MM.1S (cell line): ENCODE measurements at regions not wholly inside any gene's neighbourhood (a gene's known extent, or its start where the extent isn't known, plus 50 kb on each side); places are given as distances from the start of the nearest gene placed in this dataset.

Experiments
- DNase-seq: peaks from one replicate; pipeline ENCODE4 v3.0.0-alpha.2; 2015
- H2AFZ ChIP-seq: fragments of 300-600 bp; sonication (generic); 2 replicates; pipeline ENCODE4 v1.6.0; 2016; ENCODE audit warnings: antibody characterized with exemption, low read length
- H3F3A ChIP-seq: fragments of 300-600 bp; sonication (generic); 2 replicates; pipeline ENCODE4 v1.6.1; 2016; ENCODE audit warnings: mild to moderate bottlenecking, antibody characterized with exemption, low read length, moderate library complexity, mixed read lengths; ENCODE audit not compliant: insufficient read depth
- H3K27ac ChIP-seq: fragments of 300-600 bp; sonication (generic); 2 replicates; pipeline ENCODE4 v1.5.1; 2016; ENCODE audit warnings: mild to moderate bottlenecking, low read length
- H3K27me3 ChIP-seq: fragments of 300-600 bp; sonication (generic); replicated peaks from 2 replicates; pipeline ENCODE4 v1.6.0; 2016; ENCODE audit warnings: low read length; ENCODE audit not compliant: insufficient read depth
- H3K36me3 ChIP-seq: fragments of 300-600 bp; sonication (generic); replicated peaks from 2 replicates; pipeline ENCODE4 v1.6.1; 2016; ENCODE audit warnings: mild to moderate bottlenecking, low read length, mixed read lengths; ENCODE audit not compliant: insufficient read depth
- H3K4me1 ChIP-seq: fragments of 300-600 bp; sonication (generic); 2 replicates; pipeline ENCODE4 v1.6.1; 2016; ENCODE audit warnings: low read length, mixed read lengths
- H3K4me2 ChIP-seq: fragments of 300-600 bp; sonication (generic); 2 replicates; pipeline ENCODE4 v1.6.0; 2016; ENCODE audit warnings: low read depth, low read length
- H3K4me3 ChIP-seq: fragments of 300-600 bp; sonication (generic); 2 replicates; pipeline ENCODE4 v1.5.1; 2016; ENCODE audit warnings: low read length, mixed read lengths
- H3K79me2 ChIP-seq: fragments of 300-600 bp; sonication (generic); 2 replicates; pipeline ENCODE4 v1.6.1; 2016; ENCODE audit warnings: mixed run types, low read length, mixed read lengths
- H3K9ac ChIP-seq: fragments of 300-600 bp; sonication (generic); 2 replicates; pipeline ENCODE4 v1.6.1; 2016; ENCODE audit warnings: low read length, mixed read lengths
- H3K9me2 ChIP-seq: fragments of 300-600 bp; sonication (generic); replicated peaks from 2 replicates; pipeline ENCODE4 v1.6.1; 2016; ENCODE audit warnings: mild to moderate bottlenecking, low read length, mixed read lengths; ENCODE audit not compliant: insufficient read depth
- H3K9me3 ChIP-seq: fragments of 300-600 bp; sonication (generic); replicated peaks from 2 replicates; pipeline ENCODE4 v1.6.1; 2016; ENCODE audit warnings: mild to moderate bottlenecking, low read length, mixed read lengths; ENCODE audit not compliant: insufficient read depth
- H4K20me1 ChIP-seq: fragments of 300-600 bp; sonication (generic); 2 replicates; pipeline ENCODE4 v1.6.1; 2016; ENCODE audit warnings: mild to moderate bottlenecking, low read length, moderate library complexity, mixed read lengths; ENCODE audit not compliant: insufficient read depth
- EZH2 ChIP-seq: fragments of 300-600 bp; sonication (generic); optimal IDR thresholded peaks from 2 replicates; pipeline ENCODE3; 2017; ENCODE audit warnings: low read depth, mild to moderate bottlenecking, antibody characterized with exemption, low read length, mixed read lengths
- EZH2phosphoT487 ChIP-seq: fragments of 300-600 bp; sonication (generic); IDR thresholded peaks from 2 replicates; pipeline ENCODE4 v1.6.1; 2018; ENCODE audit warnings: antibody characterized with exemption, low read length
- TF ChIP-seq, protein P1 (sequence below): fragments of 300-600 bp; sonication (generic); IDR thresholded peaks from 2 replicates; pipeline ENCODE4 v1.5.1; 2016; ENCODE audit warnings: antibody characterized with exemption, low read length, mixed read lengths

DNA sequence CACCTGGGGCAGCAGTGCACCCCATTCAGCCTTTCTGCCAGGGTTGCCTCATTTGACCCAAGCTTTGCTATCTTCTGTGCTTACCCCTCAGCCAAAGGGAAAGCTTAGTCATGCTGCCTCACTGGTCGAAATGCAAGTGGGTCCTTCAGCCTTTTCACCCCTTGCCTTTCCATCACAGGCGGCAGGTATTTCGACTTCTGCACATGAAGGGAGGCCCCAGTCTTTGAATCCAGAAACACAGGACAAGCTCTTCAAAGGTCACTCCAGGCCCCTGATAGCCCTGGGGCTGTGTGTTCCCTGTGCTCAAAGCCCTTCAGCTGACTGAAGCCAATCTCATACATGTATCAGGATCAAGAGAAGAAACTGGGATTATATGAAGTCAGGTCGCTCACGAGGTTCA lies 129.7 kb downstream of the SNX19 start:
- TF ChIP-seq EZH2 (no peak), EZH2phosphoT487 (no peak)
- TF ChIP-seq, protein P1, sequence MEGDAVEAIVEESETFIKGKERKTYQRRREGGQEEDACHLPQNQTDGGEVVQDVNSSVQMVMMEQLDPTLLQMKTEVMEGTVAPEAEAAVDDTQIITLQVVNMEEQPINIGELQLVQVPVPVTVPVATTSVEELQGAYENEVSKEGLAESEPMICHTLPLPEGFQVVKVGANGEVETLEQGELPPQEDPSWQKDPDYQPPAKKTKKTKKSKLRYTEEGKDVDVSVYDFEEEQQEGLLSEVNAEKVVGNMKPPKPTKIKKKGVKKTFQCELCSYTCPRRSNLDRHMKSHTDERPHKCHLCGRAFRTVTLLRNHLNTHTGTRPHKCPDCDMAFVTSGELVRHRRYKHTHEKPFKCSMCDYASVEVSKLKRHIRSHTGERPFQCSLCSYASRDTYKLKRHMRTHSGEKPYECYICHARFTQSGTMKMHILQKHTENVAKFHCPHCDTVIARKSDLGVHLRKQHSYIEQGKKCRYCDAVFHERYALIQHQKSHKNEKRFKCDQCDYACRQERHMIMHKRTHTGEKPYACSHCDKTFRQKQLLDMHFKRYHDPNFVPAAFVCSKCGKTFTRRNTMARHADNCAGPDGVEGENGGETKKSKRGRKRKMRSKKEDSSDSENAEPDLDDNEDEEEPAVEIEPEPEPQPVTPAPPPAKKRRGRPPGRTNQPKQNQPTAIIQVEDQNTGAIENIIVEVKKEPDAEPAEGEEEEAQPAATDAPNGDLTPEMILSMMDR, result no peak
- no peak overlapping the region for H3K27ac ChIP-seq

DNA sequence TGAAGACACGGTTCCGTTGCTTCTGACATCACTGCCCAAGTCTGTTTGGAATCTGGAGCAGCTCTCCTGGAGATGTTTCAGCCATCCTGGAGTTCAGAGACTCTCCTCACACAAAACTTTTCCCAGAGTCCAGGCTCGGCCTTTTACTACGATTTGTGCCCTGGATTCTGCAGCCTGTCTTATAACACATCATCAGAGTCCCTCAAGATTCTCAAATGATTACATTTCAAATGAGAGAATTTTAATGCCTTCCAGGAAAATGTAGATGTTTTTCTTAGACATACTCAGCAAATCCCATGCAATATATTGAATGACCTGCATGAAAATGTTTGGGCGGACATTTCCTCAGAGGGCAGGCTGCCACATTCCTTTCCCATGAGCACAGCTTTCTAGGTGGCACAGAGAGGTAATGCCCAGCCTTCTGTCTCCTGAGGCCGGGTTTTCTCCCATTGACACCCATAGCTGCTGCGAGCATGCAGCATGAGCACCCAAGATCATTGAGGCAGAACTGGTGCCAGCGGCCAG lies 129.1 kb downstream of the SNX19 start:
- Histone ChIP-seq H3F3A (no peaks in the 10 kb centered on the region), H3K4me1 (no peaks in the 10 kb centered on the region), H3K4me2 (no peak overlapping the region), H3K27ac (no peak overlapping the region), H4K20me1 (no peaks in the 10 kb centered on the region), H3K4me3 (no peak overlapping the region), H2AFZ (no peak overlapping the region), H3K9ac (no peak overlapping the region), H3K79me2 (no peaks in the 10 kb centered on the region), H3K9me3 (no peaks in the 10 kb centered on the region), H3K27me3 (no peaks in the 10 kb centered on the region), H3K9me2 (no peaks in the 10 kb centered on the region), H3K36me3 (no peaks in the 10 kb centered on the region)
- DNase-seq, result no peak
- TF ChIP-seq EZH2phosphoT487 (no peak), EZH2 (no peak)
- TF ChIP-seq, protein P1, result no peak

More for the DNA sequence above, 129.7 kb downstream of the SNX19 start:
- no peak for DNase-seq
- Histone ChIP-seq H4K20me1 (no peaks in the 10 kb centered on the region), H3K79me2 (no peaks in the 10 kb centered on the region), H3K27me3 (no peaks in the 10 kb centered on the region), H2AFZ (no peak overlapping the region), H3K9ac (no peak overlapping the region), H3K4me2 (no peak overlapping the region), H3K4me1 (no peaks in the 10 kb centered on the region), H3K9me3 (no peaks in the 10 kb centered on the region), H3K4me3 (no peak overlapping the region), H3K36me3 (no peaks in the 10 kb centered on the region), H3K9me2 (no peaks in the 10 kb centered on the region), H3F3A (no peaks in the 10 kb centered on the region)

DNA sequence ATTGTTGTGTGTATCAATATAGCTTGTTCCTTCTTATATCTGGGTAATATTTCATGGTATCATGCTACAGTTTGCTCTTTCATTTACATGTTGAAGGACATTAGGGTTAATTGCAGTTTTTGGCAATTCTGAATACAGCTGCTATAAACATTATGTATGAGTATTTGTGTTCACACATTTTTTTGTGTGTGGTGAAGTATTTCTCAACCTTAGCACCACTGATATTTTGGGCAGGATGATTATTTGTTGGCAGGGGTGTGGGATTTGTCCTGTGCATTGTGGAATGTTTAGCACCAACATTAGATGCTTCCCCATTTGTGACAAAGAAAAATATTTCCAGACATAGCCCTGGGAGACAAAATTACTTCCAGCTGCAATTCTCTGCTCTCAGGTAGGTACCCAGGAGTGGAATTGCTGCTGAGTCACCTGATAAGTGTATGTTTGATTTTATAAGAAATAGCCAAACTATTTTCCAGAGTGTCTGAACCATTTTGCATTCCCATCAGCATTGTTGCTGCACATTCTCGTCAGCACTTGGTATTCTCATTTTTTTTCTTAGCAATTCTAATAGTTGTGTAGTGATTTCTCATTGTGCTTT lies 128.2 kb downstream of the SNX19 start:
- Histone ChIP-seq H3K27ac (no peak overlapping the region), H4K20me1 (no peaks in the 10 kb centered on the region), H3K9me2 (no peaks in the 10 kb centered on the region), H3K9me3 (no peaks in the 10 kb centered on the region), H3F3A (no peaks in the 10 kb centered on the region), H3K4me2 (no peak overlapping the region), H2AFZ (no peak overlapping the region), H3K27me3 (no peaks in the 10 kb centered on the region), H3K4me3 (no peak overlapping the region), H3K4me1 (no peaks in the 10 kb centered on the region), H3K36me3 (no peaks in the 10 kb centered on the region), H3K79me2 (no peaks in the 10 kb centered on the region), H3K9ac (no peak overlapping the region)
- TF ChIP-seq EZH2 (no peak), EZH2phosphoT487 (no peak)
- TF ChIP-seq, protein P1, result no peak
- no peak for DNase-seq
